Brain microvascular endothelial cell (primary cell): ENCODE measurements at regions not wholly inside any gene's neighbourhood (a gene's known extent, or its start where the extent isn't known, plus 50 kb on each side); places are given as distances from the start of the nearest gene placed in this dataset.
A peak's percentile ranks its signal among the peaks of the same experiment; 100 is the strongest.
"Not testable (repeated sequence)": the region's sequence is repeated elsewhere in the genome, so short reads cannot be mapped to it uniquely, and the experiment has no call there.

Experiments
- DNase-seq: peaks from one replicate; pipeline ENCODE4 v3.0.0-alpha.2; 2020
- H3K27ac ChIP-seq: fragments of 250-450 bp; sonication (Bioruptor Pico); 2 replicates; pipeline ENCODE4 v1.5.1; 2020; ENCODE audit warnings: mild to moderate bottlenecking, moderate library complexity
- H3K27me3 ChIP-seq: fragments of 250-450 bp; sonication (Bioruptor Pico); replicated peaks from 2 replicates; pipeline ENCODE4 v1.5.1; 2020; ENCODE audit warnings: mild to moderate bottlenecking
- H3K36me3 ChIP-seq: fragments of 250-450 bp; sonication (Bioruptor Pico); replicated peaks from 2 replicates; pipeline ENCODE4 v1.5.1; 2020; ENCODE audit warnings: mild to moderate bottlenecking
- H3K4me3 ChIP-seq: 2 replicates; pipeline ENCODE4 v1.5.1; 2011; ENCODE audit warnings: low read depth, mild to moderate bottlenecking, control low read depth, low read length, moderate library complexity
- in situ Hi-C: cut with HindIII; loops from 2 replicates; pipeline ENCODE4 v1.10.0; 2017; ENCODE audit warnings: low sequenced_read_pairs, low pct_ligation_motif_present
- TF ChIP-seq, protein P1 (sequence below): IDR thresholded peaks from 2 replicates; pipeline ENCODE4 v1.5.1; 2011; ENCODE audit warnings: low read depth, mild to moderate bottlenecking, moderate library complexity, low read length, control low read depth, inconsistent platforms; ENCODE audit errors: missing control alignments

DNA sequence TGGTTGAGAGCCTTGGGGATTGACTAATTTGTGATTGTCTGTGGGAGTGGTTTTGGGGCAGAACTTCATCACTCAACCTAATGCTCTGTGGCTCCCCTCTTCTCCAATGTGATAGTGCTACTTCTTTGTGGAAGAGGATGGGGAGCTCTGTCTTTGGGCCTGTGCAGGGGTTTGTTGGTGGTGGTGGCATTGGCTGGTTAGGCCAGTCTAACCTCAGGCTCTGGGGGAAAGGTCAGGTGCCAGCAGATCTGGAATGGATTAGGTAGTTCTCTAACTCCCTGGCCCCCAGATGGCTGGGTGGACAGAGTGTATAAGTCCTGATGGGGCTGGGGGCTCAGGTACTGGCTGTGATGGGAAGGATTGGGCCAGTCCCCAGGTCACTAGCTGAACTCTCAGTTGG, 129.0 kb upstream of the CHD6 start:
- TF ChIP-seq, protein P1, sequence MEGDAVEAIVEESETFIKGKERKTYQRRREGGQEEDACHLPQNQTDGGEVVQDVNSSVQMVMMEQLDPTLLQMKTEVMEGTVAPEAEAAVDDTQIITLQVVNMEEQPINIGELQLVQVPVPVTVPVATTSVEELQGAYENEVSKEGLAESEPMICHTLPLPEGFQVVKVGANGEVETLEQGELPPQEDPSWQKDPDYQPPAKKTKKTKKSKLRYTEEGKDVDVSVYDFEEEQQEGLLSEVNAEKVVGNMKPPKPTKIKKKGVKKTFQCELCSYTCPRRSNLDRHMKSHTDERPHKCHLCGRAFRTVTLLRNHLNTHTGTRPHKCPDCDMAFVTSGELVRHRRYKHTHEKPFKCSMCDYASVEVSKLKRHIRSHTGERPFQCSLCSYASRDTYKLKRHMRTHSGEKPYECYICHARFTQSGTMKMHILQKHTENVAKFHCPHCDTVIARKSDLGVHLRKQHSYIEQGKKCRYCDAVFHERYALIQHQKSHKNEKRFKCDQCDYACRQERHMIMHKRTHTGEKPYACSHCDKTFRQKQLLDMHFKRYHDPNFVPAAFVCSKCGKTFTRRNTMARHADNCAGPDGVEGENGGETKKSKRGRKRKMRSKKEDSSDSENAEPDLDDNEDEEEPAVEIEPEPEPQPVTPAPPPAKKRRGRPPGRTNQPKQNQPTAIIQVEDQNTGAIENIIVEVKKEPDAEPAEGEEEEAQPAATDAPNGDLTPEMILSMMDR: no peak
- Histone ChIP-seq H3K4me3 (no peak overlapping the region), H3K36me3 (no peaks in the 10 kb centered on the region), H3K27me3 (no peaks in the 10 kb centered on the region), H3K27ac (no peak overlapping the region)
- in situ Hi-C loops: no loop called here
- no peak for DNase-seq

DNA sequence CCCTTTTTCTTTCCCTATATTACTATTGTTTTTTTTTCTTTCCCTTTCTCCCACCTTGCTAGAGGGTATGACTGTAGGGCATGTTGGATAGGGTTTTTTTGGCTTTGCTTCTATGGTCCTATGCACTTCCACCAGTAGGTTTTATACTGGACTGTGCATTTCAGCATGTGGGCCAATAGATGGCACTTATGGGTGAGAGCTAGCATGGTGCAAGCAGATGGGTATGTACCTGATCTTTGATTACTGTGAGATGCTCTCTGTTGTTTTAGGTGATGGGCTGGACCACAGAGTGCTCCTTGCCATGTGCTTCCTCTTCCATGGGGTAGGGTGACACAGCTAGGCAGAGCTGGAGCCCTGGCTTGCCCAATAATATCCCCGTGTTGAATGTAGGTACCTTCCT, 128.5 kb upstream of the CHD6 start:
- H3K27ac ChIP-seq: no peak overlapping the region
- TF ChIP-seq, protein P1: no peak
- in situ Hi-C loops: no loop called here
- H3K27me3 ChIP-seq: no peaks in the 10 kb centered on the region
- no peak overlapping the region for H3K4me3 ChIP-seq
- H3K36me3 ChIP-seq: no peaks in the 10 kb centered on the region
- DNase-seq: no peak

DNA sequence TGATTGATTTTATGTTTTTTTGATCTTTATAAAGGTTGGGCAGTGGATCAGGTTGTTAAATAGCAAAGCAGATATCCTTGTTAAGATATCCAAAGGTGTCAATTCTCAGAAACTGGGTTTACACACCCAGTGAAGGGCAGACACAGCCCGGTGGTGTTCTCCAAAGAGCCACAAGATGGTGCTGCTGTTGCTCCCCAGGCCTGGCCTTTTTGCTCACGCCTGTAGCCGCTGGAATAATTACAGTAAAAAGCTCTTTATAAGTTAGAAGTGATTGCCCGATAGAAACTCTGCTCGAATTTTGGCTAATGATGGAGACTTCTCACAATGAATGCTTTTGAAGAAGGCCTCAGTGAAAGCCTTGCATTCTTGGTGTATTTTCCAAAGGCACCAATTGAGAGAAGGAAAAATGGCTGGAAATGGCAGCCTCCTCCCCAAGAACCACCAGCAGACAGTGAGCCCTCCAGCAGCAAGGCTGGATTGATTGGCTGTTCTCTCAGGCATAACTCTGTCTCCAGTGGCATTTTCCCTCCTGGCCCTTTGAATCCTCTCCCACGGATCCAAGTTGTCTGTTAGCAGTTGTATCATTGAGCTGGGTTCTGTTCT, 120.5 kb upstream of the CHD6 start:
- H3K36me3 ChIP-seq: no peaks in the 10 kb centered on the region
- DNase-seq: peak; percentile 47
- in situ Hi-C loops: no loop called here
- no peaks in the 10 kb centered on the region for H3K27me3 ChIP-seq
- no peak overlapping the region for H3K27ac ChIP-seq
- no peak overlapping the region for H3K4me3 ChIP-seq
- TF ChIP-seq, protein P1: peak; percentile 88

DNA sequence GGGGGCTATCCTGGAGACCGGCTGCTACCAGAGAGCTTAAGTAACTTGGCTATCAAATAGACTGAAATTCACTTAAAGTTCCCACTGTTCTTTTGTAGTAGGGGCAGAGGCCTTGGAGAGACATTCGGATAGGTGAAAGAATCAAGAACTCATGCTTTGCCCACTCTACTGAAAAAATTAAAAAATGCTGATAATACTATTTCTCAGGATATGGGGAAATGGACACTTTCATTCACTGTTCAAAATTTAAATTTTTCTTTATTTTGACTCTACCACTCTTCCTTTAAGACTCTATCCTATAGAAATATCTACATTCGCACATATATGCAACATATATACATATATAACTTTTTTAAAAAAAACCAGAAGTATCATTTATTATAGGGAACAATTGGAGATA, 117.8 kb upstream of the CHD6 start:
- DNase-seq: no peak
- Histone ChIP-seq H3K4me3 (no peak overlapping the region), H3K36me3 (no peaks in the 10 kb centered on the region), H3K27ac (no peak overlapping the region), H3K27me3 (no peaks in the 10 kb centered on the region)
- TF ChIP-seq, protein P1: no peak
- in situ Hi-C loops: no loop called here

DNA sequence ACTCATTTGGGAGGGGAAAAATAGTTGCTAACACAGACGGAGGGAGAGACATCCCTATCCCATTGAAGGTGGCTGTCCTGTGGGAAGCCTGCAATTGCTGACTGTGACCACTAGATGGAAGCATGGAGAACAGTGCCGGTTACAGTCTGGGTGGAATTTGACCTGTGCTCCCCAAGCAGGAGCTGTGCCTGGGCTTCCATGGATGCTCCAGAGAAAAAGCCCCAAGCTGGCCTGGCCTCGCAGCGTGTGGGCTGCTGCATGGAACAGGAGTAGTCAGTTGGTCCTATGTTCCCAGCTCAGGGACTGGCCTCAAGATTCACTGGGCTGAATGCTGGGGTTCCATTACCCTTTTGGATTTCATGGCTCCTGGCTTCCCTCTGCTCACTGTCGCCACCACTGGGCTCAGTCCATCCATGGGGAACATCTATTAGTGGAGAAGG, 116.3 kb upstream of the CHD6 start:
- Histone ChIP-seq H3K36me3 (no peaks in the 10 kb centered on the region), H3K27me3 (no peaks in the 10 kb centered on the region), H3K27ac (no peak overlapping the region), H3K4me3 (no peak overlapping the region)
- in situ Hi-C loops: no loop called here
- TF ChIP-seq, protein P1: peak; percentile 95
- DNase-seq: peak; percentile 43

DNA sequence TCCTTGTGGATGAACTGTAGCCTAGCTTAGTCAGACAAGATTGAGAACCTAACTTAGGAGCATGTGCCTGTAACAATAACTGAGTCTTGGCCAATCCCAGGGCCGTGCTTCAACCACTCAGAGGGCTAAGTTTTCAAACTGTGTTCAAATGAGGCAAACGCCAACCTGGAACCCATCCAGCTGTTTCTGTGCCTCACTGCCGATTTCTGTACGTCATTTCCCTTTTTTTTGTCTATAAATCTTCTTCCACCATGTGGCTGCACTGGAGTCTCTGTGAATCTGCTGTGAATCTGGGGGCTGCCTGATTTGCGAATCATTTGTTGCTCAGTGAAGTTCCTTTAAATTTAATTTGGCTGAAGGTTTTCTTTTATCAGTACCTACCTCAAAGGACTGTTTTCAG, 115.0 kb upstream of the CHD6 start:
- H3K27ac ChIP-seq: no peak overlapping the region
- no peak for DNase-seq
- H3K4me3 ChIP-seq: no peak overlapping the region
- H3K27me3 ChIP-seq: no peaks in the 10 kb centered on the region
- in situ Hi-C loops: no loop called here
- TF ChIP-seq, protein P1: no peak
- H3K36me3 ChIP-seq: no peaks in the 10 kb centered on the region

DNA sequence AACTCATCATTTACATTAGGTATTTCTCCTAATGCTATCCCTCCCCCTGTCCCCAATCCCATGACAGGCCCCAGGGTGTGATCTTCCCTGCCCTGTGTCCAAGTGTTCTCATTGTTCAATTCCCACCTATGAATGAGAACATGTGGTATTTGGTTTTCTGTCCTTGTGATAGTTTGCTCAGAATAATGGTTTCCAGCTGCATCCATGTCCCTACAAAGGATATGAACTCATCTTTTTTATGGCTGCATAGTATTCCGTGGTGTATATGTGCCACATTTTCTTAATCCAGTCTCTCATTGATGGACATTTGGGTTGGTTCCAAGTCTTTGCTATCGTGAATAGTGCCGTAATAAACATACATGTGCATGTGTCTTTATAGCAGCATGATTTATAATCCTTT, 113.0 kb upstream of the CHD6 start:
- H3K36me3 ChIP-seq, in situ Hi-C loops, DNase-seq, H3K27me3 ChIP-seq, H3K4me3 ChIP-seq, H3K27ac ChIP-seq: not testable (repeated sequence)

DNA sequence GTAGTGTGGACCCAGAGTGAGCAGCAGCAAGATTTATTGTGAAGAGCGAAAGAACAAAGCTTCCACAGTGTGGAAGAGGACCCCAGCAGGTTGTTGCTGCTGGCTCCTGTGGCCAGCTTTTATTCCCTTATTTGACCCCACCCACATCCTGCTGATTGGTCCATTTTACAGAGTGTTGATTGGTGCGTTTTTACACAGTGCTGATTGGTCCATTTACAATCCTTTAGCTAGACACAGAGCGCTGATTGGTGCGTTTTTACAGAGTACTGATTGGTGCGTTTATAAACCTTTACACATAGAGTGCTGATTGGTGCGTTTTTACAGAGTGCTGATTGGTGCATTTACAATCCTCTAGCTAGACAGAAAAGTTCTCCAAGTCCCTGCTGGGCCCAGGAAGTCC, 109.5 kb upstream of the CHD6 start:
- H3K36me3 ChIP-seq, H3K27ac ChIP-seq, H3K4me3 ChIP-seq, in situ Hi-C loops, DNase-seq, H3K27me3 ChIP-seq: not testable (repeated sequence)
